ENCODE measurements at regions not wholly inside any gene's neighbourhood (a gene's known extent, or its start where the extent isn't known, plus 50 kb on each side); places are given as distances from the start of the nearest gene placed in this dataset.

DNA sequence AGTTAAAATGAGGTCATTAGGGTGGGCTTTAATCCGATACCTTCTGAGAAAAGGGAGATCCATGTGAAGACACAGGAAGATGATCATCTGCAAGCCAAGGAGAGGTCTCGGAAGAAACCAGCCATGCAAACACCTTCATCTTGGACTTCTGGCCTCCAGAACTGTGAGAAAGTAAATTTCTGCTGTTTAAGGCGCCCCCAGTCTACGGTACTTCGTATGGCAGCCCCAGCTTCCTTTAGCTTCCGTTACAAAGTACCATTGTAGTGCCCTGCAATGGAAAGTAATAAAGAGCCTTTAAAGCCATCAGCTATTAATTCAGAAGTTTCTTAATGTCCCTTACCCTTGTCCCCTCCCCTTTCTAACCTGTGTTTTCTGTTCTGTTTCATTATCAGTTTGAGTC, 308.1 kb downstream of the AACS start:
- no peak for DNase-seq

DNA sequence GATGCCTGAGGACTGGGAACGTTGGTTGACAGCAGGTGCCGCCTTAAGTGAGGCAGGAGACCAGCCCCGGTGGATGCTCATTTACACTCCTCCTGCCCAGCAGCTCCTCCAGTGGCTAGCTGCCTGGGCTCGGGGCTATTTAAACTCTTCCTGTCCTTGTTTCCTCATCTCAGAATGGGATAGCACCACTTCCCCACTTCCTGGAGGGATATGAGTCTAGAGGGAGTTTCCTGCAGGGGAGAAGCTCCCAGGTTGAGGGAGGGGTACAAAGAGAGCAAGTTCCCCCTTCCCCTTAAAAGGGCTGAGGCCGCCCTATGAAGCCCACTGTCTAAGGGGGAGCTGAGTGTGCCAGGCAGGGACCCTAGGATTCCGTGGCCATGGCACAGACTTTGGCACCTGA, 311.2 kb downstream of the AACS start:
- no peak for DNase-seq

DNA sequence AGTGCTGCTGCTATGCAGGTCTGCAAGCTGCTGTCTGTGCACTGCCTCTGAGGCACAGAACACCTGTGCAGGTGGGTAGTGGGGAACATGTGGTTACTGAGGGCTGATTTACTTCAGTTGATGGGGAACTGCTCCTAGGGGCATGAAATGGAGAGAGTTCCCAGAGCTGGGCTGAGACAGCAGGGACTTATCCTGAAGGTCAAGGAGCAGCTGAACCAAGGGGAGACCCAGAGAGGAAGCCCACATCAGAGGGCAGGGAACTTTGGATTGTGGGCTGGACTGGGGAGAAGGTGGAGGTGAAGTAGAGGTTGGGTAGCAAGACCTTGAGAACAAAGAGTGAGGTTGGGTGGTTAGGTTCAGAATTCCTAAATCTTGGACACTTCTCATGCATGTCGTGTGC, 311.9 kb downstream of the AACS start:
- DNase-seq = no peak

DNA sequence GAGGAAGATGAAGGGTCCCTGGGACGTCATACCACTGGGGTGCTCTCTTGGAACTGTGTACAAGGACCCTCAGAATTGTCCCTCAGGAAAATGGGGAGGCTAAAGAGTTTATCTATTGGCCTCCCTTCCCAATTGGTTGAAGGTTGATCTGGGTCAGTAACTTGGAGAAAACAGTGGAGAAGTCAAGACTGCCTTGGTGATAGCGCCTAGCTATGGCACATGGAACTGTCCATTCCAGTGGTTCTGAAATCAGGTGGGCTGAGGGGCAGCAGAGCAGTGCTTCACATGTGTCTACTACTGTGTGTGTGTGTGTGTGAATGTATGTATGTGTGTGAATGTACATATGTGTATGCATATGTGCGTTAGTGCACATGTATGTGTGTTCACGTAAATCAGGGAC, 316.1 kb downstream of the AACS start:
- no peak for DNase-seq

DNA sequence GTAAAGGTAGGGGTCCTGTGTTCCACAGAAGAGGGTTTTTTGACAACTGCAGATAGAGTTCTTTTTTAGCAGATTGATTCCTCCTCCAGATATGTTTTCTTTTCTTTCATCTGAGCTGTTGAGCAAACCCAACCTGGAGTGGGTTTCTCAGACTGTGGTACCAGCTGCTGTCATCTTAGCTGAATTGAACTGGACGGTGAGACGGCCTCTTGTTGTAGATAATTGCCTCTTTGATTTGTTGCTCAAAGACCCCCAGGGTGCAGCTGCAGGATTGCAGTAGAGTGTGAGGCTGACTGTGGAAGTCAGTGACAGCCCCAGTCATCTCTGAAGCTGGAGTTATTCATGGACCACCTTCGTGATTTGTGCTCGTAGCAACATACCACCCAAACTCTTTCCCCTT, 317.7 kb downstream of the AACS start:
- DNase-seq = no peak

DNA sequence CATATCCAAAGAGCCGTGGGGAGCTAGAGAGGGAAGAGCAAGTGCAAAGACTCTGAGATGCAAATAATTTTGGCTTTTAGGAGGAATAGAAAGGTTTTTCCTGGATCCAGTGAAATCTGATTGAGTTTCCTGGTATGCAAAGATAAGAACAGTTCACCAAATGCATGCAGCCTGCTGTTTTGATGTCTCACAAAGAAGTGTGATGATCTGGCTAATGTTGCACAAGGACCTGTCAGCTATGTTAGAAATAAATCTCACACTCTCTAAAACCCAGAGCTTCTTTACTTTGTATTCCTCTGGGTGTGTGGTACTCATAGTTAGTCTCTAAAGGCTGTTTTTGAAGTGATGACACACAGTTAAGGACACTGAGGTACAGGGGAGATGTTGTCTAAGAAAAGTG, 321.4 kb downstream of the AACS start:
- DNase-seq = no peak

DNA sequence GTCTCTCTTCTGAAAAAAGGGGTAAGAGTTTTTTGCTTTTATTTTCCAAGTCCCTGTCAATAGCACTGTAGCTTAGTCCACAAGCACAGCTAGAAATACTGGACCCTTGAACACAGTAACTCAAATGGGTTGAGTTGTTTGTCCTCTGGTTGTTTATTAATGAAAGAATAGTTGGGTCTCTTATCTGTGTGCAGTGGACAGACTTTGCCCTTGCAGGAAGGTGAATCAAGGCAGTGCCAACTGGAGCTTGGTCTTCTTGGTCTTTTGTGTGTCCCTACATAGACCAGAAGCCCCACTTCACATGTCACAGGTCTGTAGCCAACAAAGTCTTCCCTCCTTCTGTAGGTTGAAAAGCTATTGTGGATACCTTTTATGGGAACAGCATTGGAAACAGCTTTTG, 322.0 kb downstream of the AACS start:
- no peak for DNase-seq

DNA sequence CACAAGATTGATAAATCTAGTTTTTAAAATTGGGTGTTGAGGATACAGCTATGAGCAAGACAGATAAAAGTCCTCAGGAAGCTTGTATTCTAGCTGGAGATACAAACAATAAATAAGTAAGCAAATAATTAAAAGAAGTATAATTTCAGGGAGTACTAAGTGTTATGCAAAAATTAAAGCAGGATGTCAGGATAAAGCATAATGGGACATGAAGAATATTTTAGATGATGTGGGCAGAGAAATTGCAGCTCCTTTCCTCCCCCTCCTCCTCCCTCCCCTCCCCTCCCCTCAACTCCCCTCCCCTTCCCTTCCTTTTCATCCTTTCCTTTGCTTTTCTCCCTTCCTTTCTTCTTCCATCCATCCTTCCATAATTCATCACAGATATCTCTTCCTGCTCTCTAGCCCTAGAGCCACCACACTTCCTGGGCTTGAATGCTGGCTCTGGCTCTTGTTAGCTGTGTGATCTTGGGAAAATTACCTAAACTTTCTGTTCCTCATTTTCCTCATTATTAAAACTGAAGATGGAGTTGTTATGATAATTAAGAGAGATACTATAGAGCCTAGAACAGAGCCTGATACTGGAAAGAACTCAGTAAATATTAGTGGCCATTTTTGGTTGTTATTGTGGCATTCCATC, 323.9 kb downstream of the AACS start:
- DNase-seq = no peak

DNA sequence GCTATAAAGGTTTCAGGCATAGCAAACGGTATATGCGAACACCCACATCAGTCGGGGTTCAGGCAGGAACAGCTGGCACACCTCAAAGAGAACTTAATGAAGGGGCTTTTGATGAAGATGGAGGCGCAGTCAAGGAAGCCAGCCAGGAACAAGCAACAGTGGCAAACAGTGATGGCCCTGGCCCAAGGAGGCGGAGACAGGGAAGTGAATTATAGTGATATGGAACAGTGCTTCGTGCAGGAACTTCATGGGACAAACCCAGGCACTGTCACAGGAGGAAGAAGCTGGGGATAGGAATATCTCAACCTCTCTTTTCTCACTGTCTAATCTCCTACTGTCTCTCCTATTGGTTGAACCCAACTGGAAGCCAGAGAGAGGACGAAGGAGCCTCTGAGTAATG, 328.3 kb downstream of the AACS start:
- no peak for DNase-seq

DNA sequence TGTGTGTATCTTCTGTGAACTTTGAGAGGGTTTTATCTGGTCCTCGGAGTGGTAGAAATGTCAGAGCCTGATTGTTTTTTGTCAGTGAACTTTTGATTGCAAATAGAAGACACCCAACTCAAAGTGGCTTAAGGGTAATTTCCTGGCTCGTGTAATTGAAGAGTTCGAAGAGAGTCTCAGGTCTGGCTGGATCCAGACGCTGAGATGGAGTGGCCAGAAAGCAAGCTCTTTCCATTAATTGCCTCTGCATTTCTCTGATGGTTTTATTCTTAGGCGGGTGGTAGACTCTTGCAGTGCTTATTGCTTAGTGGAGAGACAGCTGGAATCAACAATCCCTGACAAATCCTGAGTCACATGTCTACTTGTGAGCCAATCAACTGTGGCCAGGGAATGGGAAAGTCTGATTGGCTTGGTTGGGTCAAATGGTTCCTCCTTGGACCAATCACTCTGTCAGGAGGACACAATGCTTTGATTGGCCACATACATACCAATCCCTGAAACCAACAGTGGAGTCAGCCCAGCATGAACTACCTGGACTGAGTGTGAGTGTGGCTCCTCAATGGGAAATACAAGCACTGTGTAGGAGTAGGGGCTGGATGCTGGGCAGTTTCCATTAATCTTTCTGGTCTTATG, 330.5 kb downstream of the AACS start:
- peak in 1 of 2 experiments; percentile 15 for DNase-seq

DNA sequence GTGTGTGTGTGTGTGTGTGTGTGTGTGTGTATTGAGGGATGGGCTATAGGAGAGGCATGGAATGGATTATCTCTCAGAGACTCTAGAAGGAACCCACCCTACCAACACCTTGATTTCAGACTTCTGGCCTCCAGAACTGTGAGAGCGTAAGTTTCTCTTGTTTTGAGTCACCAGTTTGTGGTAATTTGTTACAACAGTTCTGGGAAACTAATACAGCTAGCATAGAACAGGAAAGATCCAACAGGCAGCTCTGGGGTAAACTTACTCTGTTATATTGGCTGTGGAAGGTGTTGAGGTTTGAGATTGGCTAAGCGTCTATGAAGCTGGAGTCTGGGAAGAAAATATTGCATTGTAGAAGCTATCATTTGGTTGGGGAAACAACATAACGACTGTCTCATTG, 334.3 kb downstream of the AACS start:
- DNase-seq = no peak

DNA sequence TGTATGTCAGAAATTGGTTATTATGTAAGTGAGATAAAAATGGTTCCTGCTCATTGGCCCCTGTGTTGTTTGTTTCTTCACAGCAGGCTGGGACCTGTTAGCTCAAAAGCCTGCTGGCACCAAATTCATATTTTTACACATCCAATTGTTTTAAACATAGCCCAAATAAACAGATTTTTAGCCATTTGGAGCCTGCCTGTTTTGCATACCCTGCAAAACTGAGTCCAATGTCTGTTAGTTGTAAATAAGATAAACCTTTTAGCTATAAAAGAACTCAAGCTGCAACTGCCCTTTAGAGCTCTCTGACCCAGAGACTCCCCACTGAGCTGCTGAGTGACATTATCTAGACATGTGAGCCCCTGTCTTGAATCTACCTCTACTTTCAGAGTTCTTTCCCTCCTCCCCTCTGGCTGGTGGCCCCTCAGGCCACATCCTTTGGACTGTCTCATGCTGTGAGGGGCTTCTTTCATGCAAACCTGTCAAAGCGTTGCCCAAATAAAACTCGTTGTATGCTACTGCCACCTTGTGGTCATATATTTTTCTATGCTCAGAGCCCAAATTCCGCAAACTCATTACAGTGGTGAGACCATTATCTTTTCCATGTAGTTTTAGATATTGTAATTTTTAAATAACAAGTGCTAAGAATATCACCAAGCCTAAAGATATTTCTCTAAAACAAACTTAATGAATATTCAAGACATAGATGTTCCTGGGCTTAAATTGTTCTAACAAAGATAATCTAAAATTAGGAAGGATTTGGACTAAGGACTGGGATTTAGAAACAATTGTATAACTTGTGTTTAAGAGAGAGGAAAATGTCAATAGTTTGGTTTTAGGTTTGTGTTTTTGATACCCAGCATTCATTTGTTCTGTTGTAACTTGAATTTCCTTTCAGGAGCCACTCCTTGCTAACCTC, 337.9 kb downstream of the AACS start:
- peak; percentile 8 to 60 for DNase-seq

DNA sequence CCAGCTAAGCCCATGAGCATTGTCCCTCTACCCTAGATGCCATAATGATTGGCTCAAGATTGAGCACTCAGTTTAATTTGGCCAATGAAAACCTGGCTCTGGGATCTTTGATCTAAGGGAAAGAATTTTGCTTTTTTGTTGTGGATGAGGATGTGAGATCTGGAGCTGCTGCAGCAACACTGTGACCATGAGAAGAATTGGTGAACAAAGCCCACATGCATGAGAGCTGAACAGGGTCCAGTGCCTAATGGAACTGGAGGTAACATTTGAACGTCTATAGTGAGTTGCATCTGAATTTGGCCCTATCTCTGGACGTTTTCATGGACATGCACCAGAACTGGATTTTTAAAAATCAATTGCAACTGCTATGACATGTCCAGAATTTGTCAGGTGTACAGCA, 338.6 kb downstream of the AACS start:
- DNase-seq = no peak

DNA sequence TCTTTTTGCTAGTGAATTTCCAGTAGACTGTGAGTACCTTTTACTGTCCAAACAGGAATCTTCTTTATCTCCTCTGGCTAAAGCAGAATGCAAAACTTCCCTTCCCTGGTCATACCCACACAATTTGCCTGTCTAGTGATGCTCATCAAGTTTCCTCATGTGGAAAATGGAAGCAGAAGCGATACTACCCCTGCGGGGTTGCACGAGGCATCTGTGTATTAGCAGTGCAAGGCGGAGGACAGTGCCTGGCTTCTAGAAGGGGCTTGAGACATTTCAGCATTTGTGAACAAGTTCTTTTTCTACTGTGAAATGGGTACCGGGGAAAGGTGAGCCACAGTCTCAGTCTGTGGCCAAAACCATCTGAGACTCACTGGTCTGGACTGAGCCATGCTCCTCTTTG, 340.9 kb downstream of the AACS start:
- no peak for DNase-seq

DNA sequence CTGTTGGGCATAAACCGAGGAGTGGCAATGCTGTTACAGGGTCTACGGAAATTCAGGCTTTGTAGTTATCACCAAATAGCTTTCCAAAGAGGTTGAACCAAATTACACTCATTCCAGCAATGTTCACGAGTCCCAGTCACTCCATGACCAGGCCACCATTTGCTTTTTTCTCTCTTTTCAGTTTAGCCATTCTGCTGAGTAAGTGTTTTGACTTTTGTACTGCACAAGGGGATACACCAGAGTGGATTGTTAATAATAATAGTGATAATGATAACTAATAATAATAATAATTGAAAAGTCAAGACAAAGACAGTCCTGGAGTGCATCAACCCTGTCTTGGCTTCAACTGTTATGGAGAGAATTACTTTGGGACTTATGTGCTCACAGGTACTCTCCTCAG, 343.5 kb downstream of the AACS start:
- no peak for DNase-seq

DNA sequence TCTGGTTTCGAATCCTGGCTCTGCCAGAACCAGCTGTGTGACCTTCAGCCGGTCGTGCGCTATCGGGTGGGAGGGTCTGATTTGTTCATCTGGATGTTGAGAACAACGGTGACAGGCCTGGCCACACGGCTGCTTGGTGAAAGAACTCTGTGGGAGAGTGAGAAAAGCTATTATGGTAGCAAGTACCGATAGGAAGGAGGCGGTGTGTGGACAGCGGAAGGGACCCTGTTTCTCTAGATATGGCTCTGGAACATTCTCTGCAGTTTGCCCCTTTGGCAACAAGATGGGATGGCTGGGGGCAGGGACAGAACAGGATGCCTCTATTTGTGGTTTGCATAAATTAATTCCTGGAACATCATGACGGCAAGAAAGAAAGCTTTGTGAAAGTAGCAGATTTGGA, 347.3 kb downstream of the AACS start:
- DNase-seq = no peak

DNA sequence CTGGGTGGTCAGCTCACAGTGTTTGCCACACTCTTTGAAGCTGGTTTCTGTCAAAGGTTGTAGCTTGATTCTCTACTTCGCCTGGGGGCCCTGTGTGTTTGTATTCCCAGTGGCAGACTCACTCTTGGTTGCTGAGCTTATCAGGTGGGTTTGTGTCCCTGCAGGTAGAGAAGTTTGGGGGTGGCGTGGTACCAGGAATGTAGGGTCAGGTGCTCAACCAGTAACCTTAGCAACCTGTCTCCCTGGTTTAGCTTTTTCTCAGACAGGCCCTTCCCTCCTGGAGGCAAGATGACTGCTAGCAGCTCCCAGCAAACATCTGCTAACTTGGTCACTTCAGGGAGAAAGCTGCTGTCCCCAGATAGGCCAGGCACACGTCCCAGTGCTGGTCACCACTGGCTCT, 352.2 kb downstream of the AACS start:
- no peak for DNase-seq

DNA sequence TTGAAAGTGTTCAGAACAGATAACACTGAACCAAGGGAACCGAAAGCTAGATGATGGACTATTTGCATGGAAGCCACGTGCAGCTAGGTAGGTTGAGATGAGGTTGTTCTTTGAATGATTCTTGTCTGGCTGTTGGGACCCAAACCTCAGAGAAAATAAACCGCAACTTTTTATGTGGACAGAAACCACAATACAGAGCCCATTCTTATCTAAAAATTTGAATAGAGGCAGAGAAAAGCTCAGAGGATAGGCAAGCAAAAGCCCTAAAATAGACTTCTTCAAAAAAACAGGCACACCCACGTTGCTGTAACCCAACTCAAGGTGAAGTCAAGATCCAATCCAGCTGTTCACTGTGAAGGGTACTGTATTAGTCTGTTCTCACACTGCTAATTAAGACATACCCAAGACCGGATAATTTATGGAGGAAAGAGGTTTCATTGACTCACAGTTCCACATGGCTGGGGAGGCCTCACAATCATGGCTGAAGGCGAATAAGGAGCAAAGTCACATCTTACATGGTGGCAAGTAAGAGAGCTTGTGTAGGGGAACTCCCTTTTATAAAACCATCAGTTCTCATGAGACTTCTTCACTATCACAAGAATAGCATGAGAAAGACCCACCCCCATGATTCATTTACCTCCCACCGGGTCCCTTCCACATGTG, 353.8 kb downstream of the AACS start:
- no peak for DNase-seq

DNA sequence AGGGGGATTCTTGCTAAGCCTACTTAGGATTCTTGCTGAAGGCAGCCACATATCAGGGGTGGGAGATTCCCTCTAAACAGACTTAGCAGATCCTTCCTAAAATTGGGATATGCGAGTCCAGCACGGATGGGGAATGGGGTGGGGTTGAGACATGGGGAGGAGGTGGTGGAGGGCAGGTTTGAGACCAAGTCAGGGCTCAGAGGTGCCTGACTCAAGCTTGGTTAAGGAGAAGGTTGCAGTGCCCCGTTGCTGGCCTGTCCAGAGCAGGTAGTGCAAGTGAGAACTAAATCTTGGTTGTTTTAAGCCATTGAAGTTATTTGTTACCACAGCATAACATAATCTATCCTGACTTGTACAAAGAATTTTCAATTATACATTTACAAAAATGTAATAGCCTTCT, 359.7 kb downstream of the AACS start:
- peak in 1 of 2 experiments; percentile 1 for DNase-seq

DNA sequence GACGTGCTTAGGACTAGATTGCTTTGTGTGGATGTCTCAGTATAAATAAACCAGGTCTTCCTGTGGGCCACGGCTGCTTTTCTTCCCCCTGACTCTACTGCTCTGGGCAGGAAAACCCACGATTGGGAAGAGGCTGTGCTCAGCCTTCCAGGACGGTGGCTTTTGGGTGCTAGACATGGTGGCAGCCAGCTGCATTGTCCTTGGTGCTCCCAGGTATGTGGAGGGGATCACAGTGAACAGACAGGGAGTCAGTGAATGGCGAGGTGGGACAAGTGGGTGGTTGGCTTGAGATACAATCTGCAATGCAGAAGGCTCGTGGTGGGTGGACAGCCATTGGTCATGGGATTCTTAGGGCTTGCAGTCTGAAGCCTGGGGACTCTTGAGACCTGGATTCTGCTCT, 366.3 kb downstream of the AACS start:
- DNase-seq = no peak

DNA sequence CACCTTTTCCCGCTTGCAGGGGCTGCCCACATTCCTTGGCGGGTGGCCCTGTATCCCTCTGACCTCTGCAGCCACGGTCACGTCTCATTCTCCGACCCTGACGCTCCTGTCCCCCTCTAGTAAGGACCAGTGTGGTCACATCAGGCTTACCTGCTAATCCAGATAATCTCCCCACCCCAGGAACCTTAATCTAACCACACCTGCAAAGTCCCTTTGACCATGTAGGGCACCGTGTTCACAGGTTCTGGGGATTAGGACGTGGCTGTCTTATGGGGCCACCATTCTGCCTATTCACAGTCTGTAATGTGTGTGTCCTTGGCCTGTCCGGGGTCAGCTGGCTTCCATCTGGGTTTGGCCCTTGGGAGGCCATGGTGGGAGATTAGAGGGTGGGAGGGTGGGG, 368.9 kb downstream of the AACS start:
- DNase-seq = no peak

DNA sequence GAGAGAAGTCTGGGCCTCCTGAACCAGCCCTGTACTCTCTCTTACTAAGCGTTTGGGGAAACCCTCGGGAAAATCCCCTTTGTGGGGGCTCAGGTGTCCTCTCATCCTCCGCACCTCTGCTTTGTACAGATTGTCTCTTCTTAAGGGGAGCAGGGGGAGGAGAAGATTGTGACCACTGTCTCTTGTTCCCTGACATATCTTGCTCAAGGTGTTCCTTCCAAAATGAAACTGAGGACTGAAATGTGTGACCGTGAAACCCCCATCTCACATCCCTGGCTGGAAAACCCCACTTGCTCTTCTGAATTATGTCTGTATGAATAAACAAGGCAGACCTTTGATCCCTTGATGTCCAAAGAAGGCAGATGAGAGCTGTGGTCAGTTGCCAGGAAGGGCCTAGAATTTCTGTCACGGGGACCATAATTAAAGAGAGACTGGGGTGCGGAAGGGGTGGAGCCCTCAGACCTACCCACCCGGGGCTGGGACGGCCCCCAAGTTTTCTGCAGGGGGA, 369.8 kb downstream of the AACS start:
- no peak for DNase-seq

DNA sequence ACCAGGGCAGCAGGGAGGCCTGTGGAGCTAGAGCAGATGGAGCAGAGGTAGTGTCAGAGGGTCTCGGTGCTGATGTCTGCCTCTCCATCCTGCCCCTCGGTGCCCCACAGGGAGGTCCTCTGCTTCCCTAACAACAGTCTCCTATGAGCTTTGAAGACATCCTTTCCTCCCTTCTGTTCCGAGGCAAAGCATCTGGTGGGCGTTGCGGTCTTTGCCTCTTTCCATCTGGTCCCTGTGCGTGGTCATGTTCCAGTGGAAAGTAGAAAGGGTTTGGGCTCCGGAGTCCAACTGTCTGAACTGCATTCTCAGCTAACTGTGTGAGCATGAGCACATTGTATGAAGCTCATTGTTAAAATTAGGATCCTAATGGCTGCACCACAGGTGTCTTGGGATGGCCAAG, 370.6 kb downstream of the AACS start:
- DNase-seq = peak in 1 of 2 experiments; percentile 13
